GM10266 (cell line): ENCODE measurements at regions not wholly inside any gene's neighbourhood (a gene's known extent, or its start where the extent isn't known, plus 50 kb on each side); places are given as distances from the start of the nearest gene placed in this dataset.

Source experiments
- DNase-seq: peaks from one replicate; pipeline ENCODE4 v3.0.0; 2012; ENCODE audit errors: extremely low spot score
- CTCF ChIP-seq: IDR thresholded peaks from 2 replicates; pipeline ENCODE4 v1.5.1; 2012; ENCODE audit warnings: mild to moderate bottlenecking, low read depth; ENCODE audit not compliant: control insufficient read depth, insufficient read depth; ENCODE audit errors: missing control alignments

- no peak for TF ChIP-seq CTCF
- DNase-seq, result no peak
Observed at GRCh38 chr4:186814535-186815070, 90.9 kb upstream of the FAT1 start.

GRCh38 chr4:186819342-186820086 is 95.9 kb upstream of the FAT1 start:
- DNase-seq, result no peak
- TF ChIP-seq CTCF, result no peak

- DNase-seq, result no peak
- TF ChIP-seq CTCF, result no peak
Observed at GRCh38 chr4:186820391-186820891, 96.8 kb upstream of the FAT1 start.

GRCh38 chr4:186823989-186824388 is 100.3 kb upstream of the FAT1 start:
- TF ChIP-seq CTCF, result no peak
- DNase-seq, result no peak

GRCh38 chr4:186825069-186825468 is 101.4 kb upstream of the FAT1 start:
- no peak for TF ChIP-seq CTCF
- no peak for DNase-seq

GRCh38 chr4:186826006-186826405 is 102.3 kb upstream of the FAT1 start:
- TF ChIP-seq CTCF, result no peak
- no peak for DNase-seq

GRCh38 chr4:186826846-186827533 is 103.3 kb upstream of the FAT1 start:
- TF ChIP-seq CTCF, result no peak
- no peak for DNase-seq
